PC-9 (cell line): ENCODE measurements at regions not wholly inside any gene's neighbourhood (a gene's known extent, or its start where the extent isn't known, plus 50 kb on each side); places are given as distances from the start of the nearest gene placed in this dataset.

Source experiments
- EZH2 ChIP-seq: fragments of 200-600 bp; sonication (generic); IDR thresholded peaks from 2 replicates; pipeline ENCODE4 v1.8.0; 2017; ENCODE audit warnings: antibody characterized with exemption, low read depth
- TF ChIP-seq, protein P1 (sequence below): fragments of 200-600 bp; sonication (generic); conservative IDR thresholded peaks from 2 replicates; pipeline ENCODE4 v1.6.1; 2017; ENCODE audit warnings: mixed run types, antibody characterized with exemption, mild to moderate bottlenecking, moderate library complexity

DNA sequence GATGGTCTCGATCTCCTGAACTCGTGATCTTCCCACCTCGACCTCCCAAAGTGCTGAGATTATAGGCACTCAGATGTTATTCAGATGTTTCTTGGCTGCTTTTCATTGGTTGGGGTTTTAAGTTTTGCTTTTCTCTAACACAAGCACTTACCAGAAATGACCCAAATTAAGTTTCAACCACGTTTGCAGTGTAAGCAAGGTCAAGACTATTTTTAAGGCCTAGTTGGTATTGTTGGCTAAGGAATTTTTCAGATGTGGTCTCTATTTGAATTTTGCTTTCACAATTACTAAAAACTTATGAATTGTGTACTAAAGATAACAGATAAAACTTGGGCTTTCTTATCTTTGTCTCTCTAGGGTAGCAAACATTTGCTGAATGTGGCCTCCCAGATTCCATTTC is 1756.9 kb upstream of the TENM3 start:
- TF ChIP-seq, protein P1, sequence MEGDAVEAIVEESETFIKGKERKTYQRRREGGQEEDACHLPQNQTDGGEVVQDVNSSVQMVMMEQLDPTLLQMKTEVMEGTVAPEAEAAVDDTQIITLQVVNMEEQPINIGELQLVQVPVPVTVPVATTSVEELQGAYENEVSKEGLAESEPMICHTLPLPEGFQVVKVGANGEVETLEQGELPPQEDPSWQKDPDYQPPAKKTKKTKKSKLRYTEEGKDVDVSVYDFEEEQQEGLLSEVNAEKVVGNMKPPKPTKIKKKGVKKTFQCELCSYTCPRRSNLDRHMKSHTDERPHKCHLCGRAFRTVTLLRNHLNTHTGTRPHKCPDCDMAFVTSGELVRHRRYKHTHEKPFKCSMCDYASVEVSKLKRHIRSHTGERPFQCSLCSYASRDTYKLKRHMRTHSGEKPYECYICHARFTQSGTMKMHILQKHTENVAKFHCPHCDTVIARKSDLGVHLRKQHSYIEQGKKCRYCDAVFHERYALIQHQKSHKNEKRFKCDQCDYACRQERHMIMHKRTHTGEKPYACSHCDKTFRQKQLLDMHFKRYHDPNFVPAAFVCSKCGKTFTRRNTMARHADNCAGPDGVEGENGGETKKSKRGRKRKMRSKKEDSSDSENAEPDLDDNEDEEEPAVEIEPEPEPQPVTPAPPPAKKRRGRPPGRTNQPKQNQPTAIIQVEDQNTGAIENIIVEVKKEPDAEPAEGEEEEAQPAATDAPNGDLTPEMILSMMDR: no peak
- TF ChIP-seq EZH2: no peak
